Liver (tissue), 7 donors: ENCODE measurements at regions not wholly inside any gene's neighbourhood (a gene's known extent, or its start where the extent isn't known, plus 50 kb on each side); places are given as distances from the start of the nearest gene placed in this dataset.

Experiments
- DNase-seq: peaks from one replicate; pipeline ENCODE4 v3.0.0-alpha.2; 2017; ENCODE audit warnings: low spot score
- H3K27ac ChIP-seq, 2 donors: one replicate each; pipeline ENCODE4 v1.7.0; 2013; ENCODE audit warnings: inconsistent platforms in 2 of 2, low read length in 2 of 2, control low read depth in 1 of 2, low read depth in 1 of 2, mild to moderate bottlenecking in 1 of 2
- H3K27me3 ChIP-seq, 4 donors: one replicate each; pipeline versions ENCODE4 v1.6.1 to v1.7.0; 2013; ENCODE audit warnings: low read length in 3 of 4, inconsistent platforms in 1 of 4, mild to moderate bottlenecking in 1 of 4, moderate library complexity in 1 of 4; ENCODE audit not compliant: control insufficient read depth in 4 of 4, insufficient read depth in 4 of 4
- H3K36me3 ChIP-seq, 4 donors: one replicate each; pipeline versions ENCODE4 v1.6.1 to v1.7.0; 2013; ENCODE audit warnings: low read length in 3 of 4, mild to moderate bottlenecking in 3 of 4, low read depth in 1 of 4, moderate library complexity in 1 of 4; ENCODE audit not compliant: control insufficient read depth in 4 of 4, insufficient read depth in 3 of 4
- H3K4me1 ChIP-seq, 4 donors: one replicate each; pipeline versions ENCODE4 v1.6.1 to v1.7.0; 2013; ENCODE audit warnings: low read length in 3 of 4, mild to moderate bottlenecking in 3 of 4, moderate library complexity in 1 of 4; ENCODE audit not compliant: control insufficient read depth in 4 of 4, insufficient read depth in 4 of 4
- H3K4me3 ChIP-seq, 3 donors: one replicate each; pipeline versions ENCODE4 v1.6.1 to v1.7.0; 2013; ENCODE audit warnings: low read length in 3 of 3, control low read depth in 1 of 3, low read depth in 1 of 3, mild to moderate bottlenecking in 1 of 3
- H3K9ac ChIP-seq, 2 donors: one replicate each; pipeline ENCODE4 v1.7.0; 2013; ENCODE audit warnings: low read length in 2 of 2, mild to moderate bottlenecking in 2 of 2, moderate library complexity in 2 of 2, control low read depth in 1 of 2, low read depth in 1 of 2
- H3K9me3 ChIP-seq, 4 donors: one replicate each; pipeline versions ENCODE4 v1.6.1 to v1.7.0; 2013; ENCODE audit warnings: low read length in 3 of 4; ENCODE audit not compliant: control insufficient read depth in 4 of 4
- FOXA1 ChIP-seq: IDR thresholded peaks from 2 replicates; pipeline ENCODE4 v1.6.1; 2016; ENCODE audit warnings: antibody characterized with exemption
- HNF4A ChIP-seq, 2 donors: conservative IDR thresholded peaks; 2 replicates each; pipeline ENCODE4 v1.6.1; 2016; ENCODE audit warnings: antibody characterized with exemption in 2 of 2, mild to moderate bottlenecking in 2 of 2
- HNF4G ChIP-seq: IDR thresholded peaks from 2 replicates; pipeline ENCODE4 v1.6.1; 2016; ENCODE audit warnings: antibody characterized with exemption
- JUND ChIP-seq, 2 donors: IDR thresholded peaks; 2 replicates each; pipeline ENCODE4 v1.6.1; 2016; ENCODE audit warnings: antibody characterized with exemption in 2 of 2
- RAD21 ChIP-seq, 2 donors: IDR thresholded peaks; 2 replicates each; pipeline ENCODE4 v1.6.1; 2016; ENCODE audit warnings: antibody characterized with exemption in 2 of 2, mild to moderate bottlenecking in 2 of 2
- RXRA ChIP-seq, 2 donors: IDR thresholded peaks; 2 replicates each; pipeline ENCODE4 v1.6.1; 2017 to 2018; ENCODE audit warnings: antibody characterized with exemption in 2 of 2, mild to moderate bottlenecking in 1 of 2
- WGBS: extraction: QIAGEN DNeasy Blood & Tissue Kit; methylation state at CpG from one replicate; pipeline ENCODE4 v1.1.7; 2013; 5-methylcytosine and 5-hydroxymethylcytosine counted together
- TF ChIP-seq, protein P1 (sequence below): IDR thresholded peaks from 2 replicates; pipeline ENCODE4 v1.6.1; 2016; ENCODE audit warnings: antibody characterized with exemption
- TF ChIP-seq, protein P2 (sequence below): IDR thresholded peaks from 2 replicates; pipeline ENCODE4 v1.6.1; 2016; ENCODE audit warnings: antibody characterized with exemption
- TF ChIP-seq, protein P3 (sequence below): IDR thresholded peaks from 2 replicates; pipeline ENCODE4 v1.6.1; 2016; ENCODE audit warnings: antibody characterized with exemption
- donor health status: healthy.
- donor health status: healthy.
- donor health status: healthy.
- donor health status: healthy.

DNA sequence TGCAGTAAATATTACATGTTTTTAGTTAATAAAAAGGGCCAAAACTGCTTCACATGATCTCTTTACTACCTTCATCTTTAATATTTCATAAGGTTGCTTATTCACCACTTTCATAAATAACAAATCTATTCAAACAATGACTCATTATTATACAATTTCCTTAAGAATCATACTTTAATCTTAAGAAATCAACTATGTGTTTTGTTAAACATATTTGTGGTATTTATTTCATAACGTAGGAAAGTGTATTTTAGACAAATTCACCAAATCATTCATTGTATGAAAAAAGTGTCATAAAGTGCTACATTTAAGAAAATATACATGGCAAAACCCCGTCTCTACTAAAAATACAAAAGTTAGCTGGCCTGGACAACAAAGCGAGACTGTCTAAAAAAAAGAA, 150.5 kb upstream of the RXFP1 start:
- 76% methylated on average over 3 of the region's 3 CpGs for WGBS
- no peak overlapping the region for H3K9ac ChIP-seq
- peaks cover 0 to 3% (median 0%) of the 10 kb centered on the region in 4 donors for H3K27me3 ChIP-seq
- H3K27ac ChIP-seq: no peak overlapping the region
- H3K9me3 ChIP-seq: peaks cover 0 to 2% (median 0%) of the 10 kb centered on the region in 4 donors
- no peak overlapping the region for H3K4me3 ChIP-seq
- no peaks in the 10 kb centered on the region for H3K36me3 ChIP-seq
- no peaks in the 10 kb centered on the region for H3K4me1 ChIP-seq
- TF ChIP-seq, protein P1, sequence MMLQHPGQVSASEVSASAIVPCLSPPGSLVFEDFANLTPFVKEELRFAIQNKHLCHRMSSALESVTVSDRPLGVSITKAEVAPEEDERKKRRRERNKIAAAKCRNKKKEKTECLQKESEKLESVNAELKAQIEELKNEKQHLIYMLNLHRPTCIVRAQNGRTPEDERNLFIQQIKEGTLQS: no peak
- TF ChIP-seq HNF4A (conservative IDR thresholded peaks at IDR 0.05): no peak
- TF ChIP-seq, protein P2, sequence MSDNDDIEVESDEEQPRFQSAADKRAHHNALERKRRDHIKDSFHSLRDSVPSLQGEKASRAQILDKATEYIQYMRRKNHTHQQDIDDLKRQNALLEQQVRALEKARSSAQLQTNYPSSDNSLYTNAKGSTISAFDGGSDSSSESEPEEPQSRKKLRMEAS: no peak
- no peak for DNase-seq

DNA sequence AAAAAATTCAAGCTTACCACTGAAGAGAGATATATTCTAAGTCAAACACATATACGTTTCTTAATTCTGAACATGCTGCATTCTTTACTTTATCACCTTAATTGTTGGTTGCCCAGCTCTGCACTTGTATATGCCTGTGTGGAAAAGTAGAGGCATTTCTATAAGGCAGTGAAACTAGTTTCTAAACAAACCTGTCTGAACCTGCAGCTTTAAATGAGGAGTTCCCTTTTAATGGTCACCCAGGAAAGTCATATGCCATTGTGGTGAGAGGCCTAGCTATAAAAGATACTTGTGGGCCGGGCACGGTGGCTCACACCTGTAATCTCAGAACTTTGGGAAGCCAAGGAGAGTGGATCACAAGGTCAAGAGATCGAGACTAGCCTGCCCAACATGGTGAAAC, 147.4 kb upstream of the RXFP1 start:
- 76% methylated on average over 4 of the region's 4 CpGs for WGBS
- Histone ChIP-seq H3K27me3 (peaks cover 0 to 3% (median 0%) of the 10 kb centered on the region in 4 donors), H3K4me3 (no peak overlapping the region)

DNA sequence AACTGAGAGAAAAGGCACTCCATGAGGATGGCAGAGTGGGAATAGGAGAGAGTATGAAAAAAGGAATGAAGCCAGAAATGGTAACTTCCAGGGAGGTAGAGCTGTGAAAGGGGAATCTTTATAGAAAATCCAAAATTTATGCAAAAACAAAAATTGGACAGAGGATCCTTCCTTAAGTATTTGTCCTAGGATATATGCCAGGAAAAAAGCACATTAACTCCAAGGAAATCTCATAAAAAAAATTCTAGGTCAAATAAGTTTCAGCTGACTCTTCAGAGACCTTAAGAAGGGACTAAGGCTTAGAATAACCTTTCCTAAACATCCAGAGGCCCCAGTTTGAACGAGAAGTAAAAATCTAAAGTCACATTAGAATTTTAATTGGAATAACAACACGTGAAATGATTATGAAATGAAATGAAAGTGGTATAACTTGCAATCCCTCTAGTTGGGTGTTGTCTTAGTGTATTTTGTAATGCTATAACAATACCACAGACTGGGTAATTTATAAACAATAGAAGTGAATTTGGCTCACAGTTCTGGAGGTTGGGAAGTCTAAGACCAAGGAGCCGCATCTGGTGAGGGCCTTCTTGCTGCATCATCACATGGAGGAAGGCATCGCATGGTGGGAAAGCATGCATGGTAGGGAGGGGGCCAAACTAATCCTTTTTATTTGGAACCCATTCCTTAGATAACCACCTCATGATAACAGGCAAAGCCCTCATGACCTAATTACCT, 145.4 kb upstream of the RXFP1 start:
- H3K27me3 ChIP-seq: no peaks in the 10 kb centered on the region
- peaks cover 0 to 2% (median 0%) of the 10 kb centered on the region in 4 donors for H3K9me3 ChIP-seq
- H3K27ac ChIP-seq: no peak overlapping the region
- H3K4me1 ChIP-seq: no peaks in the 10 kb centered on the region
- TF ChIP-seq, protein P1: no peak
- no peak for TF ChIP-seq HNF4A (conservative IDR thresholded peaks at IDR 0.05)
- no peak for TF ChIP-seq JUND (IDR thresholded peaks at IDR 0.05)
- WGBS: 69% methylated on average over 4 of the region's 4 CpGs
- no peaks in the 10 kb centered on the region for H3K36me3 ChIP-seq
- H3K4me3 ChIP-seq: no peak overlapping the region
- H3K9ac ChIP-seq: no peak overlapping the region
- no peak for DNase-seq

More for the DNA sequence above, 147.4 kb upstream of the RXFP1 start:
- H3K9ac ChIP-seq: no peak overlapping the region
- H3K4me1 ChIP-seq: no peaks in the 10 kb centered on the region
- TF ChIP-seq HNF4G: no peak
- TF ChIP-seq, protein P3, sequence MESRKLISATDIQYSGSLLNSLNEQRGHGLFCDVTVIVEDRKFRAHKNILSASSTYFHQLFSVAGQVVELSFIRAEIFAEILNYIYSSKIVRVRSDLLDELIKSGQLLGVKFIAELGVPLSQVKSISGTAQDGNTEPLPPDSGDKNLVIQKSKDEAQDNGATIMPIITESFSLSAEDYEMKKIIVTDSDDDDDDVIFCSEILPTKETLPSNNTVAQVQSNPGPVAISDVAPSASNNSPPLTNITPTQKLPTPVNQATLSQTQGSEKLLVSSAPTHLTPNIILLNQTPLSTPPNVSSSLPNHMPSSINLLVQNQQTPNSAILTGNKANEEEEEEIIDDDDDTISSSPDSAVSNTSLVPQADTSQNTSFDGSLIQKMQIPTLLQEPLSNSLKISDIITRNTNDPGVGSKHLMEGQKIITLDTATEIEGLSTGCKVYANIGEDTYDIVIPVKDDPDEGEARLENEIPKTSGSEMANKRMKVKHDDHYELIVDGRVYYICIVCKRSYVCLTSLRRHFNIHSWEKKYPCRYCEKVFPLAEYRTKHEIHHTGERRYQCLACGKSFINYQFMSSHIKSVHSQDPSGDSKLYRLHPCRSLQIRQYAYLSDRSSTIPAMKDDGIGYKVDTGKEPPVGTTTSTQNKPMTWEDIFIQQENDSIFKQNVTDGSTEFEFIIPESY: no peak
- no peak for TF ChIP-seq RXRA (IDR thresholded peaks at IDR 0.05)
- H3K27ac ChIP-seq: no peak overlapping the region
- no peaks in the 10 kb centered on the region for H3K36me3 ChIP-seq
- no peak for DNase-seq
- H3K9me3 ChIP-seq: peaks cover 0 to 2% (median 0%) of the 10 kb centered on the region in 4 donors

DNA sequence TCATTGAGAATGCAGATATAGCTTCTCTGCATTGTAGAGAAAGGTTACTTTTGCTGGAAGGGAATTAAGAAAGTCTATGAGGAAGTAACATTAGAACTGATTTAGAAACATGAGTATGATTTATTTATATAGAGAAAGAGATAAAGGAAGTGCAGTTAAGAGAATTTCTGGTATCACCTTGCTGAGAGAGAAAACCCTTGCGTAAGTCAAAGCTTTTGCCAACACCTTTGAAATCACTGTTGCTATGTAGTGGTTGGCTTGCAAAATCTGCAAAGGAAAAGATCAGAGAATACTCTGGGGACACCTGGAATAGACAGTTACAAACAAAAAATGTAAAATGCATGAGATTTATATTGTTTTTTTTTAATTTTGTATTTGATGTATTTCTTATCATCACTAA, 137.3 kb upstream of the RXFP1 start:
- TF ChIP-seq FOXA1 (no peak), RAD21 (IDR thresholded peaks at IDR 0.05) (no peak)
- no peaks in the 10 kb centered on the region for H3K27me3 ChIP-seq
- WGBS: 80% methylated on average over 1 of the region's 1 CpG

More for the DNA sequence above, 137.3 kb upstream of the RXFP1 start:
- H3K27ac ChIP-seq: no peak overlapping the region
- no peaks in the 10 kb centered on the region for H3K9me3 ChIP-seq
- no peaks in the 10 kb centered on the region for H3K36me3 ChIP-seq
- H3K4me1 ChIP-seq: no peaks in the 10 kb centered on the region
- no peak overlapping the region for H3K9ac ChIP-seq
- H3K4me3 ChIP-seq: no peak overlapping the region
- DNase-seq: no peak
